A549 (cell line): ENCODE measurements at regions not wholly inside any gene's neighbourhood (a gene's known extent, or its start where the extent isn't known, plus 50 kb on each side); places are given as distances from the start of the nearest gene placed in this dataset.

Experiments
- ATAC-seq, 2 experiments: fragments of 200-7000 bp in 1 of 2; fragments of >200 bp in 1 of 2; cut with Nextera tagmentation in 1 of 2; cut with Tn5 transposase in 1 of 2; 3 replicates each; pipeline versions ENCODE4 v1.8.0 to v1.9.1; 2018 to 2020; ENCODE audit warnings: mild to moderate bottlenecking in 1 of 2, moderate library complexity in 1 of 2
- CTCF ChIA-PET: fragments of 300-600 bp; sonication (Branson Sonifier 250); formaldehyde crosslinking; extraction: SDS; loops from one replicate; lab custom pipeline; 2021; ENCODE audit warnings: antibody characterized with exemption, inconsistent platforms; lab: Yijun Ruan, JAX
- POLR2A ChIA-PET: fragments of 350-600 bp; formaldehyde crosslinking; extraction: SDS; loops from one replicate; lab custom pipeline; 2021; ENCODE audit warnings: antibody characterized with exemption, inconsistent platforms; lab: Yijun Ruan, JAX
- DNase-seq, 2 experiments: peaks; one replicate each; pipeline versions ENCODE4 v3.0.0 to v3.0.0-alpha.2; 2011 to 2016; ENCODE audit warnings: low read depth in 1 of 2, low spot score in 1 of 2
- FAIRE-seq: peaks from 2 replicates; lab custom pipeline; 2011; peaks lifted over from hg19 to GRCh38; lab: Jason Lieb, UNC
- H3K27ac ChIP-seq, 2 experiments: fragments of >200 bp; sonication (Bioruptor Twin); formaldehyde crosslinking; 3 replicates each; pipeline ENCODE4 v1.5.1; 2016 to 2017
- H3K4me1 ChIP-seq: fragments of >200 bp; sonication (Bioruptor Twin); formaldehyde crosslinking; 3 replicates; pipeline ENCODE4 v1.6.1; 2016
- H3K4me2 ChIP-seq: fragments of >200 bp; sonication (Bioruptor Twin); formaldehyde crosslinking; 3 replicates; pipeline ENCODE4 v1.6.1; 2016
- H3K4me3 ChIP-seq: fragments of >200 bp; sonication (Bioruptor Twin); formaldehyde crosslinking; 3 replicates; pipeline ENCODE4 v1.5.1; 2016
- H3K9me3 ChIP-seq: fragments of >200 bp; sonication (Bioruptor Twin); formaldehyde crosslinking; 3 replicates; pipeline ENCODE4 v1.6.1; 2016
- CHD2 ChIP-seq: fragments of 150-350 bp; IDR thresholded peaks from 2 replicates; pipeline ENCODE4 v1.6.1; 2014; ENCODE audit warnings: low read length; ENCODE audit not compliant: partially characterized antibody
- ESRRA ChIP-seq: fragments of 150-350 bp; IDR thresholded peaks from 2 replicates; pipeline ENCODE4 v1.6.1; 2014; ENCODE audit warnings: mild to moderate bottlenecking, low read length, borderline replicate concordance
- FOSB ChIP-seq: fragments of 250-450 bp; sonication (Bioruptor Pico); IDR thresholded peaks from 2 replicates; pipeline ENCODE4 v1.5.0; 2020; ENCODE audit warnings: mild to moderate bottlenecking, moderate library complexity
- GATA3 ChIP-seq: IDR thresholded peaks from 2 replicates; pipeline ENCODE4 v1.6.1; 2012; ENCODE audit warnings: borderline replicate concordance
- HEYL ChIP-seq: fragments of 250-450 bp; sonication (Bioruptor Pico); IDR thresholded peaks from 2 replicates; pipeline ENCODE4 v1.8.0; 2021; ENCODE audit warnings: mild to moderate bottlenecking, moderate library complexity
- JUN ChIP-seq, 2 experiments: fragments of >200 bp; sonication (Bioruptor Twin); formaldehyde crosslinking; IDR thresholded peaks; 2 replicates in 1 of 2; 3 replicates in 1 of 2; pipeline ENCODE4 v1.6.1; 2016 to 2017
- JUNB ChIP-seq: fragments of >200 bp; sonication (Bioruptor Twin); formaldehyde crosslinking; IDR thresholded peaks from 2 replicates; pipeline ENCODE4 v1.6.1; 2016
- KDM5A ChIP-seq: fragments of 200-600 bp; sonication (generic); IDR thresholded peaks from 2 replicates; pipeline ENCODE4 v1.6.1; 2016; ENCODE audit warnings: antibody characterized with exemption, mild to moderate bottlenecking
- MAZ ChIP-seq: fragments of 150-350 bp; IDR thresholded peaks from 2 replicates; pipeline ENCODE4 v1.6.1; 2014; ENCODE audit warnings: antibody characterized with exemption, low read depth, low read length, borderline replicate concordance
- MYC ChIP-seq: IDR thresholded peaks from 2 replicates; pipeline ENCODE4 v1.6.1; 2012; ENCODE audit warnings: mild to moderate bottlenecking, inconsistent platforms, low read length, improper control_type of control experiment, borderline replicate concordance
- NFE2L2 ChIP-seq: fragments of 150-350 bp; conservative IDR thresholded peaks from 2 replicates; pipeline ENCODE4 v1.6.1; 2014; ENCODE audit warnings: low read length
- NPAS2 ChIP-seq: fragments of 250-450 bp; sonication (Bioruptor Pico); IDR thresholded peaks from 2 replicates; pipeline ENCODE4 v1.8.0; 2022; ENCODE audit warnings: mild to moderate bottlenecking, moderate library complexity, borderline replicate concordance
- NR3C1 ChIP-seq: fragments of >200 bp; sonication (Bioruptor Twin); formaldehyde crosslinking; IDR thresholded peaks from 3 replicates; pipeline ENCODE4 v1.6.1; 2017
- PHF8 ChIP-seq: fragments of 200-600 bp; sonication (generic); IDR thresholded peaks from 2 replicates; pipeline ENCODE4 v1.6.1; 2016; ENCODE audit warnings: low read depth, mild to moderate bottlenecking, antibody characterized with exemption, moderate library complexity, borderline replicate concordance
- RCOR1 ChIP-seq: fragments of 150-350 bp; IDR thresholded peaks from 2 replicates; pipeline ENCODE4 v1.6.1; 2014; ENCODE audit warnings: antibody characterized with exemption, low read length, low read depth
- TFCP2L1 ChIP-seq: fragments of 250-450 bp; sonication (Bioruptor Pico); IDR thresholded peaks from 2 replicates; pipeline ENCODE4 v1.5.0; 2021; ENCODE audit warnings: mild to moderate bottlenecking
- ZSCAN20 ChIP-seq: fragments of 250-450 bp; sonication (Bioruptor Pico); IDR thresholded peaks from 2 replicates; pipeline ENCODE4 v1.8.0; 2022; ENCODE audit warnings: mild to moderate bottlenecking, moderate library complexity
- WGBS: methylation state at CpG from one replicate; pipeline ENCODE4 v1.1.6; 2017; ENCODE audit errors: missing lambda C conversion rate; 5-methylcytosine and 5-hydroxymethylcytosine counted together
- TF ChIP-seq, protein P1 (sequence below): fragments of 200-600 bp; sonication (generic); IDR thresholded peaks from 2 replicates; pipeline ENCODE4 v1.6.1; 2016; ENCODE audit warnings: antibody characterized with exemption, mild to moderate bottlenecking, moderate library complexity
- TF ChIP-seq, protein P2 (sequence below): IDR thresholded peaks from 2 replicates; pipeline ENCODE4 v1.6.1; 2012; ENCODE audit warnings: low read depth, borderline replicate concordance
- TF ChIP-seq, protein P3 (sequence below): fragments of >200 bp; sonication (Bioruptor Twin); formaldehyde crosslinking; IDR thresholded peaks from 3 replicates; pipeline ENCODE4 v1.6.1; 2016

DNA sequence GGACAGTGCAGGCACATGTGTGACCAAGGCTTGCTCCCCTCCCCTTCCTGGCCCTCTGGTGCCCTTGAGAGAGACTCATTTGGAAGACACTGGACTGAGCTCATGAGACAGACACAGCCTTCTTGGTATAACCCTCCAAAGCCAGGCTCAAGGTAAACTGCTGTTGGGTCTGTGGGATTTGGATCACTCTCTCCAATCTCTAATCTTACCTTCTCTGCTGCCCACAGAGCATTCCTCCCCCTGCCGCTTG is 105.0 kb upstream of the MAMLD1 start (continued):
- TF ChIP-seq, protein P1, sequence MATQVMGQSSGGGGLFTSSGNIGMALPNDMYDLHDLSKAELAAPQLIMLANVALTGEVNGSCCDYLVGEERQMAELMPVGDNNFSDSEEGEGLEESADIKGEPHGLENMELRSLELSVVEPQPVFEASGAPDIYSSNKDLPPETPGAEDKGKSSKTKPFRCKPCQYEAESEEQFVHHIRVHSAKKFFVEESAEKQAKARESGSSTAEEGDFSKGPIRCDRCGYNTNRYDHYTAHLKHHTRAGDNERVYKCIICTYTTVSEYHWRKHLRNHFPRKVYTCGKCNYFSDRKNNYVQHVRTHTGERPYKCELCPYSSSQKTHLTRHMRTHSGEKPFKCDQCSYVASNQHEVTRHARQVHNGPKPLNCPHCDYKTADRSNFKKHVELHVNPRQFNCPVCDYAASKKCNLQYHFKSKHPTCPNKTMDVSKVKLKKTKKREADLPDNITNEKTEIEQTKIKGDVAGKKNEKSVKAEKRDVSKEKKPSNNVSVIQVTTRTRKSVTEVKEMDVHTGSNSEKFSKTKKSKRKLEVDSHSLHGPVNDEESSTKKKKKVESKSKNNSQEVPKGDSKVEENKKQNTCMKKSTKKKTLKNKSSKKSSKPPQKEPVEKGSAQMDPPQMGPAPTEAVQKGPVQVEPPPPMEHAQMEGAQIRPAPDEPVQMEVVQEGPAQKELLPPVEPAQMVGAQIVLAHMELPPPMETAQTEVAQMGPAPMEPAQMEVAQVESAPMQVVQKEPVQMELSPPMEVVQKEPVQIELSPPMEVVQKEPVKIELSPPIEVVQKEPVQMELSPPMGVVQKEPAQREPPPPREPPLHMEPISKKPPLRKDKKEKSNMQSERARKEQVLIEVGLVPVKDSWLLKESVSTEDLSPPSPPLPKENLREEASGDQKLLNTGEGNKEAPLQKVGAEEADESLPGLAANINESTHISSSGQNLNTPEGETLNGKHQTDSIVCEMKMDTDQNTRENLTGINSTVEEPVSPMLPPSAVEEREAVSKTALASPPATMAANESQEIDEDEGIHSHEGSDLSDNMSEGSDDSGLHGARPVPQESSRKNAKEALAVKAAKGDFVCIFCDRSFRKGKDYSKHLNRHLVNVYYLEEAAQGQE: no peak
- no peak for TF ChIP-seq JUN (IDR thresholded peaks at IDR 0.05)

DNA sequence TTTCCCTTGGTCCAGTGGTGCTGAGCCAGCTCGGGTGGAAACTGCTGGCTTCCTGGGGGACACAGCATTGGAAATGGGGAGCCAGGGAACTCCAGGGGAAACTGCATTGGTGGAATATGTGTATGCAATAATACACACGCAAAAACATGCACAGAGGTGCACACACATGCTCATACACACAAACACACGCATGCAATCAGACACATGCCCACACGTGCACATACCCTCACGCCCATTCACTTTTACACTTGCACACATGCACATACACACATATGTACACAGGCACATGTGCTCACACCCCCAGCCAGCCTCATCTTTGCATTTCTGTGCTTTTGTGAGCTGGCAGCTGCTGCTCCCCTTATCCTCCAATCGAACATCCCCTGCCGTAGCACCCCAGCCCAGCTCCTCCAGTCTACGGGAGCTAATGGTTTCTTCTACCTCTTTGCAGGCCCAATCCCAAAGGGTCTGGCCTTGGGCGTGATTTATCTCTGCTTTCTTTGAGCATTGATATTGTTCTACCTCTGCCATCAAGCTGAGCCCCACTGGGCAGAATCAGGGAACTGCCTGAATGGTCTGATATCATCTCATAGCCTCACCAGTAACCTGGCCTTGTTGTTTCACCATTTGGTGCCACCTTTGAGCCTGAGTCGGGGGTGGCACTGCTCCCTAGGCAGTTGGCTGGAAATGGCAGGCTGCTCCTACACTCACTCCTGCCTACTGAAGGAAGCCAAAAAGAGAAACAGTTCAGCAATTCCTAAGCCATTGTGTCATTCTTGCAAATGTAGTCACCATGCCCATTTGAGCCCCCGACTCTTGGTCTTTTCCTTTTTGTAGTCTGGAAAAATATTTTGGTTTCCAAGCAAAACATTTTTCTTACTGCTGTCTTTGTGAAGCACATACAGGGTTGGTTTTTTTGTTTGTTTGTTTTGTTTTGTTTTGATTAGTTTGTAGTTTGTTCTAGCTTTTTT is 104.4 kb upstream of the MAMLD1 start:
- CTCF ChIA-PET: no interaction called here
- FAIRE-seq (no peak), ATAC-seq (no peak), DNase-seq (no peak)
- WGBS: 76% methylated on average over 11 of the region's 11 CpGs
- POLR2A ChIA-PET: no interaction called here
- Histone ChIP-seq H3K4me2 (no peak overlapping the region), H3K9me3 (no peaks in the 10 kb centered on the region), H3K27ac (no peak overlapping the region), H3K4me3 (no peak overlapping the region), H3K4me1 (no peaks in the 10 kb centered on the region)
- TF ChIP-seq NR3C1: no peak
- TF ChIP-seq ZSCAN20 (CRISPR knock-in tag): no peak
- no peak for TF ChIP-seq FOSB (CRISPR knock-in tag)
- TF ChIP-seq, protein P2, sequence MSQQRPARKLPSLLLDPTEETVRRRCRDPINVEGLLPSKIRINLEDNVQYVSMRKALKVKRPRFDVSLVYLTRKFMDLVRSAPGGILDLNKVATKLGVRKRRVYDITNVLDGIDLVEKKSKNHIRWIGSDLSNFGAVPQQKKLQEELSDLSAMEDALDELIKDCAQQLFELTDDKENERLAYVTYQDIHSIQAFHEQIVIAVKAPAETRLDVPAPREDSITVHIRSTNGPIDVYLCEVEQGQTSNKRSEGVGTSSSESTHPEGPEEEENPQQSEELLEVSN: no peak
- TF ChIP-seq PHF8: no peak
- no peak for TF ChIP-seq HEYL (CRISPR knock-in tag)
- TF ChIP-seq MAZ: no peak
- no peak for TF ChIP-seq NPAS2
- no peak for TF ChIP-seq CHD2

DNA sequence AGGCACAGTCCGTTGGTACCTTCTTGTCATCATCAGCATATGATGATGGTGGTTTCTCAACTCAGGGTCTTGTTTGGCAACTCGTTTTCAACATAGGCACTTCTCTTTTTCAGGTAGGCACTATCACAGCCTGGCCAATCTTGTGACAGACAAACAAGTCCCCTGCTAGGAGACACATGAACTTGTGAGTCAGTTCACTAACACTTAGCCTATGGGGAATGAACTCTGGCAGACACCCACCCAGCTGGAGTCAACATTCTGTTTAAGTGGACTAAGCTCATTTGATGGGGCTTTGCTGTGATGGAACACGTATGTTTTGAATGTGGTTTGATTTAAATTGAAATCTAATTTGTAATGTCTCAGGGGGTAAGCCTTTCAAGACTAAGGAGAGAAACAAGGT is 100.7 kb upstream of the MAMLD1 start:
- POLR2A ChIA-PET: no interaction called here
- H3K27ac ChIP-seq: no peak overlapping the region
- DNase-seq: no peak
- no peak overlapping the region for H3K4me2 ChIP-seq
- ATAC-seq: no peak
- CTCF ChIA-PET: interaction anchor here (1.0 kb wide), 1 partner anchor 8 kb away, joined by 3 read pairs; no protein-coding TSS in a partner anchor
- H3K9me3 ChIP-seq: no peaks in the 10 kb centered on the region
- WGBS: 48% methylated on average over 3 of the region's 3 CpGs
- H3K4me3 ChIP-seq: no peak overlapping the region
- no peak for FAIRE-seq
- TF ChIP-seq MYC: no peak
- no peak for TF ChIP-seq GATA3
- no peak for TF ChIP-seq JUNB
- no peak for TF ChIP-seq NFE2L2
- no peak for TF ChIP-seq ESRRA
- TF ChIP-seq, protein P3, sequence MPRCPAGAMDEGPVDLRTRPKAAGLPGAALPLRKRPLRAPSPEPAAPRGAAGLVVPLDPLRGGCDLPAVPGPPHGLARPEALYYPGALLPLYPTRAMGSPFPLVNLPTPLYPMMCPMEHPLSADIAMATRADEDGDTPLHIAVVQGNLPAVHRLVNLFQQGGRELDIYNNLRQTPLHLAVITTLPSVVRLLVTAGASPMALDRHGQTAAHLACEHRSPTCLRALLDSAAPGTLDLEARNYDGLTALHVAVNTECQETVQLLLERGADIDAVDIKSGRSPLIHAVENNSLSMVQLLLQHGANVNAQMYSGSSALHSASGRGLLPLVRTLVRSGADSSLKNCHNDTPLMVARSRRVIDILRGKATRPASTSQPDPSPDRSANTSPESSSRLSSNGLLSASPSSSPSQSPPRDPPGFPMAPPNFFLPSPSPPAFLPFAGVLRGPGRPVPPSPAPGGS: no peak
- no peak for TF ChIP-seq FOSB (CRISPR knock-in tag)
- no peak for TF ChIP-seq TFCP2L1
- no peak for TF ChIP-seq KDM5A
- no peak for TF ChIP-seq RCOR1
- H3K4me1 ChIP-seq: no peaks in the 10 kb centered on the region
